GM19023 (cell line): ENCODE measurements at regions not wholly inside any gene's neighbourhood (a gene's known extent, or its start where the extent isn't known, plus 50 kb on each side); places are given as distances from the start of the nearest gene placed in this dataset.
"Not testable (repeated sequence)": the region's sequence is repeated elsewhere in the genome, so short reads cannot be mapped to it uniquely, and the experiment has no call there.

Experiments
- ATAC-seq: cut with Tn5 transposase; IDR thresholded peaks from one replicate; pipeline ENCODE4 v1.9.1; 2021; ENCODE audit warnings: mild to moderate bottlenecking, moderate library complexity; ENCODE audit not compliant: unreplicated experiment

GRCh38 chr6:80441131-80441530 is 334.7 kb downstream of the BCKDHB start:
- no peak for ATAC-seq

- ATAC-seq: no peak
Observed at GRCh38 chr6:80440496-80441115, 334.1 kb downstream of the BCKDHB start.

- ATAC-seq: no peak
Observed at GRCh38 chr6:80439721-80440470, 333.4 kb downstream of the BCKDHB start.

GRCh38 chr6:80438772-80439171 is 332.3 kb downstream of the BCKDHB start:
- no peak for ATAC-seq

GRCh38 chr6:80437801-80438200 is 331.3 kb downstream of the BCKDHB start:
- no peak for ATAC-seq

GRCh38 chr6:80437221-80437620 is 330.8 kb downstream of the BCKDHB start:
- no peak for ATAC-seq

GRCh38 chr6:80436663-80437062 is 330.2 kb downstream of the BCKDHB start:
- no peak for ATAC-seq

GRCh38 chr6:80435457-80435856 is 329.0 kb downstream of the BCKDHB start:
- ATAC-seq: no peak

GRCh38 chr6:80434691-80435350 is 328.4 kb downstream of the BCKDHB start:
- no peak for ATAC-seq

GRCh38 chr6:80433673-80434025 is 327.2 kb downstream of the BCKDHB start:
- no peak for ATAC-seq

GRCh38 chr6:80433010-80433672 is 326.7 kb downstream of the BCKDHB start:
- no peak for ATAC-seq

- no peak for ATAC-seq
Observed at GRCh38 chr6:80425089-80425823, 318.8 kb downstream of the BCKDHB start.

GRCh38 chr6:80411486-80411885 is 305.0 kb downstream of the BCKDHB start:
- no peak for ATAC-seq

- not testable (repeated sequence) for ATAC-seq
Observed at GRCh38 chr6:80407976-80408375, 301.5 kb downstream of the BCKDHB start.

- no peak for ATAC-seq
Observed at GRCh38 chr6:80404889-80405288, 298.4 kb downstream of the BCKDHB start.

GRCh38 chr6:80403365-80403764 is 296.9 kb downstream of the BCKDHB start:
- no peak for ATAC-seq

GRCh38 chr6:80402266-80402665 is 295.8 kb downstream of the BCKDHB start:
- no peak for ATAC-seq
